OCI-LY7 (cell line): ENCODE measurements at regions not wholly inside any gene's neighbourhood (a gene's known extent, or its start where the extent isn't known, plus 50 kb on each side); places are given as distances from the start of the nearest gene placed in this dataset.

Experiments used
- CTCF ChIP-seq: fragments of 200-600 bp; sonication (generic); conservative IDR thresholded peaks from 2 replicates; pipeline ENCODE4 v1.5.1; 2014; ENCODE audit warnings: mild to moderate bottlenecking, antibody characterized with exemption, low read length, moderate library complexity, mixed read lengths
- EZH2phosphoT487 ChIP-seq: fragments of 200-600 bp; sonication (generic); IDR thresholded peaks from 2 replicates; pipeline ENCODE4 v1.6.1; 2018; ENCODE audit warnings: low read depth, borderline replicate concordance, mild to moderate bottlenecking, mixed run types, antibody characterized with exemption, low read length, moderate library complexity, mixed read lengths

GRCh38 chr2:236661762-236662110 lies 92.1 kb downstream of the ACKR3 start:
- TF ChIP-seq CTCF = no peak
- TF ChIP-seq EZH2phosphoT487 = no peak
